GM21786 (cell line): ENCODE measurements at regions not wholly inside any gene's neighbourhood (a gene's known extent, or its start where the extent isn't known, plus 50 kb on each side); places are given as distances from the start of the nearest gene placed in this dataset.

ENCODE experiments used
- ATAC-seq: cut with Tn5 transposase; IDR thresholded peaks from one replicate; pipeline ENCODE4 v1.9.1; 2021; ENCODE audit not compliant: unreplicated experiment

GRCh38 chr3:193754719-193755118 lies 161.7 kb downstream of the OPA1 start:
- ATAC-seq: no peak

DNA sequence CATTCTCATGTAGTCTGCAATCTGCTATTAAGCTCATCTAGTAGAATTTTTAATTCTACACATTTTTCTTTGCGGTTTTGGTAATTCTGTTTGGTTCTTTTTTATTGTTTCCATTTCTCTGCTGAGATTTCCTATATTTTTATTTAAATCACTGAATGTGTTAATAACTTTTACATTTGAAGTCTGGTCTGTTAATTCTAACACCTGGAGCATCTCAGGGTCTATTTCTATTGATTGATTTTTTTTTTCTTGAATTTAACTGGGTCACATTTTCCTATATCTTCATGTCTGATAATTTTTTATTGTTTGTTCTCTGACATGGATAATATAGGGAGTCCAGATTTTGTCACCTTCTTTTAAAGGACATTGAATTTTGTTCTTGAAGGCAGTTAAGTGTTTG lies 163.5 kb downstream of the OPA1 start:
- no peak for ATAC-seq

DNA sequence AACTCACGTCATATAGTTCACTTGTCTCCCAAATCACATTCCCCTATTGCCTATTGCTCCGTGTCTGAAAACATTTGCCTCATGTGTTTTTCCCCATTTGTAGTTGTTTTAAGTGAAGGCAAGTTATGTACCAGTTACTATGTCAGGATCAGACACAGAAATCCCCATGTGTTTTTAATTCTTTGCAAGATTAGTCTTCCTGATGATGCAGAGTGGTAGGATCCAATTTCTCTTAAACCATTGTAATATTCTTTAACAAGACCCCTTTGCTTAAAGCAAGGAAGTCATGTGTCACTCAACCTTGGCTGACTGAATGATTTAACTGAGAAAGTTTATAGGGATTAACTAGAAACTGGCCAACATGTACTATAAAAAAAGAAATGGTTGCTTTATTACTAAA lies 164.4 kb downstream of the OPA1 start:
- ATAC-seq: no peak

GRCh38 chr3:193761969-193762368 lies 169.0 kb downstream of the OPA1 start:
- ATAC-seq: no peak

DNA sequence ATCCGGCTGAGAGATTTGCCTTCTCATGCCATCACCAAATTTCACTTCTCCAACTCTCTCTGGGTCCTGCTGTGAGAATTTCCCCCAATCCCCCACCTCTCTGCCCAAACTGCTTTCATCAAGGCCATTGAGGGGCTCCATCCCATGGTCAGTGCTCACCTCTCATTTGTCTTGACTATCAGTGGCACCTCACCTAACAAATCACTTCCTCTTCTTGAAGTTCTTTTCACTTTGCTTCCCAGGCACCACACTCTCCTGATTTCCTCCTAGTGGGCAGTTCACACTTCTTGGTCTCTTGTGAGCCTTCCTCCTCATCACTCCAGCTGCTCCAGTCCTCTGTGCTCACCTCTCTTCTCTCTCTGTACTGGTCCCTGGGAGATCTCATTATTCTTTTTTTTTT lies 169.6 kb downstream of the OPA1 start:
- ATAC-seq: no peak

GRCh38 chr3:193764959-193765358 lies 172.0 kb downstream of the OPA1 start:
- ATAC-seq: no peak

DNA sequence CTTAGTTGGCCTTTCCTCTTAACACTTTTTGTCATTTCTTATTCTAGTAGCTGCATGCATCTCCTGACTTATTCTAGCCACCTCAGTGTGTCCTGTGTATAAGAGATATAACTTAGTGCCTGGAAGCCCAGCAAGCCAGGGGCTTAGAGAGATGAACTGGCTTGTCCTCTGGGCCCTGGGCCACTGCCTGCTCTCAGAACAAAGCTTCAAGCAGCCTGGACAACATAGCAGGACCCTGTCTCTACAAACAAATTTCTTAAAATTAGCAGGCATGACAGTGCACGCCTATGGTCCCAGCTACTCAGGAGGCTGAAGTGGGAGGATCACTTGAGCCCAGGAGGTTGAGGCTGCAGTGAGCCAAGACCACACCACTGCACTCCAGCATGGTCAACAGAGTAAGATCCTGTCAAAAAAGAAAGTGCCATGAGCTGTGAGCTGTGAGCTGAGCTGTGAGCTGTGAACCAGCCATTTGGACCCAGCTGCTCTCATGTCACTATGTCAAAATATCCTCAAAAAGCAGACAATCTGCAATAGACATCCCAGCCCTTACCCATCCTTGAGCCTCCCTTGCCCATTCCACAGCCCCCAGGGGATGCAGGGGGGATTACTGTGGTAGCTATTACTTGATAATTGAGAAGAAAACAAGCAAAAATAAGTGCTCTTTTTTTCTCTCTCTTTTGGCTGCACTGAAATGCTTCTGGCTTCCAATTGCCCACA lies 174.5 kb downstream of the OPA1 start:
- ATAC-seq: no peak

- no peak for ATAC-seq
These were observed 175.0 kb downstream of the OPA1 start for GRCh38 chr3:193768070-193768394.

GRCh38 chr3:193769437-193769836 lies 176.4 kb downstream of the OPA1 start:
- ATAC-seq: no peak

GRCh38 chr3:193771011-193771652 lies 178.1 kb downstream of the OPA1 start:
- no peak for ATAC-seq

GRCh38 chr3:193771653-193772421 lies 178.8 kb downstream of the OPA1 start:
- no peak for ATAC-seq

GRCh38 chr3:193772422-193772763 lies 179.4 kb downstream of the OPA1 start:
- ATAC-seq: no peak

DNA sequence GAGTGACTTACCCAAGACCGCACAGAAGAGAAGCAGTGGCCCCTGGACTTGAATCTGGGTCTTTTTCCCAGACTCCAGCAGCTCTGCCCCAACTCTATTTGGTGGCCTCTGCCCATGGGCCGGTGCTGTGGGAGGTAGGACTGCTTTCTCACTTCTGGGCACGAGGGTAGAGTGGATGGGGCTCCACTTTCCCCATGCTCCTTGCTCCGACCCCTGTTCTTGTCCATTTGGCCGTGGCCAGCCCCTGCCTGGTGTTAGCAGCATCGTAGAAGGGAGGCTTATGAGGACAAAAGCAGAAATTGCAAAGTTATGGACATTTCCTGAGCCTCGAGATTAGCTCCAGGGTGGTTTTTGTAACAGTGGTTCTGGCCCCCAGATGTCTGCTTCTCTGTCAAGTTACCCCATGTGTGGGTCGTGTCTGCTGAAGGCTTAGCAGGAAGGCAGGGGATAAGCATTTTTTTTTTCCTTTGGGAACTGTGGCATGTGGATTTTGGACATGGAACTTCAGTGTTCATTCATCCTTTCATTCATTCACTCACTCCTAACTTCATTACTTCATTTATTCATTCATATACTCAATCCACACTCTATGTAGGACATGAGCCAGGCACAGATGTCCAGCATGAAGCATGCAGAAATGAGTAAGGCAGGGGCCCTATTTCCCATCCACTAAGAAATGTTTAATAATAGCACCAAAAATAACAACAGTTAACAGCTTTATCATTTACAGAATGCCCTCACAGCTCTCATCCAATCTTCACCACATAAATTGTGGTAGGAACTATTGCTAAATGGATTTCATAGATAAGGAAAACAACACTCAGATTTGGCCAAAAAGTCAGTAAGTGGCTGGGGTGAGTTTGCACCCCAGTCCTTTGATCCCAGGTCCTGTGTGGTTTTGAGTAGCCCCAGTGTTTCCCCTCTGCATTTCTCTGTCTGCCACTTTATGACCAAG lies 180.5 kb downstream of the OPA1 start:
- no peak for ATAC-seq

DNA sequence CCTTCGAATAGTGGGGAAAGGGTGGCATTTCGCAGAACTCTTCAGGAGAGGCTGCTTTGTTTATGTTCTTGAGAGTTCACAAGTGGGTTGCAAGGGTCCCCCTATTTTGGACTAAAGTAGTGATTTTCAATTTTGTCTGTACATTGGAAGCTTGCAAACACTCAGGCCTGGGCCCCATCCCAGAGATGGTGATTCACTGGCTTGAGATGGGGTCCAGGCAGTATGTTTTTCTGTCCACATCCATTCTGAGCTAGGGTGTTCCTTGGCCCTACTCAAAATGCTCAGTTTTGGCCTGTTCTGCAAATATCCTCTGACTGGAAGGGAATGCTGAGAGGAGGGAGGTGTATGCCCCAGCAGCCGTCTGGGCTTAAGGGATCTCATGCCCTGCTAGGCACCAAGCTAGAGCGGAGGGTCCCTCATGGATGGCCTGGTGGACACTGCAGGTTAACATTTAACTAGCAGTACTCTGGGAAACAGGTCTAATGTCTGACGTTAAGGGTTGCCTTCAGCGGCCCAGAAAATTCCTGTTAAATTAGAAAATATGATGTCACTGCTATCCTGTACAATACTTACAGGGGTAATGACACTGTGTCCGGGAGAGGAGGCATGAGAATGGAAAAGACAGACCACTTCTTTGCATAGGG lies 181.4 kb downstream of the OPA1 start:
- ATAC-seq: no peak

DNA sequence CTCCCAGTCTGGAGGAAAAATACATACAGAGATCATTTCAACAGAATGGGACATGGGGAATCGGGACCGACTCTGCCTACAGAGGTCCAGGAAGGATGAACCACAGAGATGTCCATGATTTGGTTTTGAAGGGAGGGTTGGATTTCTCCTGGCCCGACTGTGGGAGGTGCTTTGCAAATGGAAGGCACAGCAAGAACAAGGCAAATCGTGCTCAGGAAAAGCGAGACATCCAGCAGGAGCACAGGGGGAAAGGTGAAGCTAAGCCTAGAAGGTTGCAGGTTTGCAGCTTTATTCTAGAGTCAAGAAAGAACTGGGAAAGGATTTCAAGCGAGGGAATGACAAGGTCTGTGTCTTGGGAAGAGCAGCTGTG lies 181.9 kb downstream of the OPA1 start:
- no peak for ATAC-seq

GRCh38 chr3:193775421-193776077 lies 182.5 kb downstream of the OPA1 start:
- no peak for ATAC-seq

DNA sequence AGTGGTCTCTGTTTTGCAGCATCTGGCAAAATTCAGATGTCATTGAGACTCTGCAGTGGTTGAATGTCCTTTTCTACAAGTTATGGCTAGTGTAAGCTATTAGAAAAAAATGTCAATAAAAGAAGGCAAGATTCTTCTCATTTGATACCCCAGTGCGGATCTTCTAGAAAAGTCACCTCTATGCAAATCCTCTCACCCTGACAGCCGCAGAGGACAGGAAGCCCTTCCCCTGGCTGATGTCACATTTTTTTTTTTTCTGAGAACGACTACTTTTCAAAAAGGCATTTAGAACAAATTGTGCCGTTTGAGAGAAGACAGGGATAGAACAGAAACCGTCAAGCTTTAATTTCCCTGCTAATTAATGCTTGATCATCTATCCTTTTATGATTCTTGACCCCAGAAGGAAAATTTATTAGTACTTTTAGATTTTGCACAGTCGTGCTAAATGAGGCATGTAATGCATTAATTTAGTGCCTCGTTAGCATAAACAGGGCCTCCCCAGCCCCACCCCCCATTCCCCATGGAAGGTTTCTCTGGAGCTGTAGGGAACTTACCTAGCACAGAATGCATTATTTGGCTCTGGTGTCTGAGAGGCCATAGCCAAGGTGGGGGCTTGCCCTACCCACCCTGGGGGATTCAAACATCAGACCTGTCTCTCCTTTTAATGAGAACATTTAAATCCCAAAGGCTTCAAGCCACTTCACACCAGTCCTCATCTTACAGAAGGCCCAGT lies 183.8 kb downstream of the OPA1 start:
- no peak for ATAC-seq

DNA sequence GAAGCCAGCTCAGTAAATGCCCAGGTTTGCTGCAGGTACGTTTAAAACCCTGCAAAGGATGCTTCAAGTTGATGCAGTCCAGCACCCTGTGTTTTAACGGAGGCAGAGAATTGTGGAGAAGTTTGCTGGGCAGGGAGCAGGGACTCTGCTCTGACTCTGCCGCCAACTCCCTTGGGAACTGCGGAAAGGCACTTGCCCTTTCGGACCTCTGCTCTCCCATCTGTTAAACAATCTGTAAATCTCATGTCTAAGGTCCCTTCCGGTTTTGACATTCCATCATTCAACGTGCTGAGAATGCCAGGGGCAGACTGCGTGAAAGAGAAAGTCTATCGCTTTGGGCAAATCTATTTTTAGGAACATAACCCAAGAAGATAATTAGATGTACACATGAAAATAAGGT lies 184.5 kb downstream of the OPA1 start:
- no peak for ATAC-seq

DNA sequence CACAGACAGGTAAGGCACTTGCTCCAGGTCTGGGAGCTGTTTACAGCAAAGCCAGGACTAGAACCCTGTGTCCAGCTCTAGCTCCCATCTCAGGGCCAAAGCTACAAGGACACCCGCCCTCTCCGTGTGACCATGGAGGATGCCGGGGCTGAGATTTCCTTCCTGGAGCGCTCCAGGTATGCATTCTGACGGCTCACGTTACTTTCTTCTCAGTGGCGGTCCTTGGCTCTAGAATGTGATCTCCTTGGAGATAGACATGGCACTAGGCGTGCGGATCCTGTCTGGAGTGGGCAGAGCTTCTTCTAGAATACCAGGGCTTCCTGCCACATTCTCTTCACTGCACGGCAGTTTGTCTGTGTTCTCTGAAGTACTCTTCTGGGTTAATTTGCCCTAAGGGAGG lies 185.7 kb downstream of the OPA1 start:
- no peak for ATAC-seq

DNA sequence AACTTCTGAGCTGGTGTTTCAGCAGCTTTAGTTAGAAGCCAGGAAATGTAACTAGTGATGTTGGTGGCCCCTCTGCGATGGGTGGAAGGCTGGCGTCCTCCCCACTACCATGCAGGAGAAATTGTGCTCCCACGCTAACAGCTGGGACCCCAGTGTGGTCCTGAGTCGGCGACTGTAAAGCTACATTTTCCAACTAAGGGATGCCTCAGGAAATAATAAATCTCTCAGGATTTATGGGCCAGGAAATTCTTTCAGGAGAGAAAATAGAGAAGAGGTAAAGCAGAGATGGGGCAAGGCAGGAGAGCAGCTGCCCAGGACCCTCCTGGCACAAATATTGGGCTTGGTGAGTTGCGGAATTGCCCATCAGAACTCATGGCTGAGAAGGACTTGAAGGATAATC lies 186.9 kb downstream of the OPA1 start:
- no peak for ATAC-seq
